GM13977 (cell line): ENCODE measurements at regions not wholly inside any gene's neighbourhood (a gene's known extent, or its start where the extent isn't known, plus 50 kb on each side); places are given as distances from the start of the nearest gene placed in this dataset.

ENCODE experiments used
- DNase-seq: peaks from one replicate; pipeline ENCODE4 v3.0.0; 2012; ENCODE audit warnings: low spot score
- CTCF ChIP-seq: IDR thresholded peaks from 2 replicates; pipeline ENCODE4 v1.5.1; 2012; ENCODE audit warnings: mild to moderate bottlenecking, control low read depth; ENCODE audit not compliant: insufficient read depth; ENCODE audit errors: extremely low read depth, missing control alignments
- in situ Hi-C: fragments of 300-500 bp; cut with MboI; formaldehyde crosslinking; loops from one replicate; pipeline ENCODE4 v1.12.0; 2022; ENCODE audit warnings: low sequenced_read_pairs, low pct_unique_long_range_greater_than_20kb, mixed read lengths, inconsistent platforms; ENCODE audit not compliant: unreplicated experiment

GRCh38 chr5:8842971-8843551 is 702.8 kb downstream of the SEMA5A start:
- in situ Hi-C loops = no loop called here
- DNase-seq = peak; percentile 22
- TF ChIP-seq CTCF = no peak

- in situ Hi-C loops = no loop called here
- DNase-seq = no peak
- TF ChIP-seq CTCF = no peak
Measured at GRCh38 chr5:8843771-8844170, 702.1 kb downstream of the SEMA5A start.

GRCh38 chr5:8844206-8844605 is 701.7 kb downstream of the SEMA5A start:
- DNase-seq = no peak
- TF ChIP-seq CTCF = no peak
- in situ Hi-C loops = no loop called here

GRCh38 chr5:8844847-8845246 is 701.0 kb downstream of the SEMA5A start:
- no peak for TF ChIP-seq CTCF
- in situ Hi-C loops = no loop called here
- no peak for DNase-seq

GRCh38 chr5:8845296-8845695 is 700.6 kb downstream of the SEMA5A start:
- TF ChIP-seq CTCF = no peak
- no peak for DNase-seq
- in situ Hi-C loops = no loop called here

- TF ChIP-seq CTCF = no peak
- in situ Hi-C loops = no loop called here
- no peak for DNase-seq
Measured at GRCh38 chr5:8848366-8848765, 697.5 kb downstream of the SEMA5A start.

GRCh38 chr5:8848997-8849594 is 696.8 kb downstream of the SEMA5A start:
- DNase-seq = no peak
- in situ Hi-C loops = no loop called here
- no peak for TF ChIP-seq CTCF
